IPS-15b (cell line): ENCODE measurements at regions not wholly inside any gene's neighbourhood (a gene's known extent, or its start where the extent isn't known, plus 50 kb on each side); places are given as distances from the start of the nearest gene placed in this dataset.

Source experiments
- H3K27me3 ChIP-seq: one replicate; pipeline ENCODE4 v1.6.1; 2013; ENCODE audit warnings: low read length; ENCODE audit not compliant: control insufficient read depth, insufficient read depth
- H3K36me3 ChIP-seq: one replicate; pipeline ENCODE4 v1.6.1; 2013; ENCODE audit warnings: low read length; ENCODE audit not compliant: control insufficient read depth, insufficient read depth
- H3K4me1 ChIP-seq: one replicate; pipeline ENCODE4 v1.6.1; 2013; ENCODE audit warnings: mild to moderate bottlenecking, low read length; ENCODE audit not compliant: control insufficient read depth, insufficient read depth
- H3K4me3 ChIP-seq: one replicate; pipeline ENCODE4 v1.5.1; 2013; ENCODE audit warnings: low read depth, low read length
- H3K9ac ChIP-seq: one replicate; pipeline ENCODE4 v1.6.1; 2013; ENCODE audit warnings: low read depth, mild to moderate bottlenecking, low read length
- H3K9me3 ChIP-seq: one replicate; pipeline ENCODE4 v1.6.1; 2013; ENCODE audit warnings: mild to moderate bottlenecking, low read length; ENCODE audit not compliant: control insufficient read depth, insufficient read depth

DNA sequence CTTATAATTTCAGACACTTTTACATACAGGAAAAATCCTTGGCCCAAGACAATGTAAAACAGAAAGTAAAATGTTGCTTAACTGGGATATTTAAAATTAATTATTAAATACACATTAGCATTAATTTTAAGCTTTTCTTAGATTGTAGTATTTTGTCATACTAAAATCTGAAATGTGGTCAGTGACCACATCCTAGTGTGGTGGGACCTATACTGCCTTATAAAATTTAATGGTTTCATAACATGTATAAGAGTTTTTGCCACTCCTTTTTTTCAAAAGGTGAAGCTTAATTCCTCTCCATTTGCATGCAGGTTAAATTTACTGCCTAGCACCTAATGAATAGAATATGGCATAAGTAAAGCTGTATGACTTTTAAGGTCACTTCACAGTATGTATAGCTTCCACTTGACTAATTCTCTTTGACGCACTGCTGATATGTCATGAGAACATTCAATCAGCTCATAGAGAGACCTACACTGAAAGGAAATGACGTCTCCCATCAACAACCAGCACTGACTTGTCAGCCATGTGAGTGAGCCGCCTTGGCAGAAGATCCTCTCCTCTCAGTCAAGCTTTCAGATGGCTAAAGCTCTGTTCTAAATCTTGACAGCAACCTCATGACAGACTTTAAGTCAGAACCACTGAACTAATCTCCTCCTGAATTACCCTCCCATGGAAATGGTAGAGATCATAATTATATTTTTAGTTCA is 847.8 kb downstream of the SI start:
- H3K4me3 ChIP-seq, result no peak overlapping the region
- H3K9me3 ChIP-seq, result no peaks in the 10 kb centered on the region
- no peaks in the 10 kb centered on the region for H3K36me3 ChIP-seq
- H3K27me3 ChIP-seq, result no peaks in the 10 kb centered on the region
- no peaks in the 10 kb centered on the region for H3K4me1 ChIP-seq
- H3K9ac ChIP-seq, result no peak overlapping the region

DNA sequence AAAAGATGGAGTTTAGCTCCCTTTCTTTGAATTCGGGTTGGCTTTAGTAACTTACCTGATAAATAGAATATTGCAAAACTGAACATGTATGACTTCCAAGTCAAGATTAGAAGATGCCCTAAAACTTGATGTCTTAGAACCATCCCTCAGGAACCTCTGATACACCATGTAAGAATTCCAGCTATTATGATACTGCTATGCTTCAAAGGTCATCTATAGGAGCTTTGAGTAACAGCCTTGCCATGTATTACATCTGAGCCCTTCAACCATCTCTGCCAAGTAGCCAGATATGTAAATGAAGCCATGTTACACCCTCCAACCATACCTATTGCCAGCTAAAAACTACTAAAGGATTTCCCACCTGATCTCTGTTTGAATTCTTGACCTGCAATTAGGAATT is 854.2 kb downstream of the SI start:
- Histone ChIP-seq H3K4me3 (no peak overlapping the region), H3K36me3 (no peaks in the 10 kb centered on the region)

GRCh38 chr3:164222197-164222596 is 856.1 kb downstream of the SI start:
- H3K36me3 ChIP-seq, result no peaks in the 10 kb centered on the region
- no peaks in the 10 kb centered on the region for H3K9me3 ChIP-seq
- no peak overlapping the region for H3K9ac ChIP-seq
- no peaks in the 10 kb centered on the region for H3K27me3 ChIP-seq
- no peak overlapping the region for H3K4me3 ChIP-seq
- H3K4me1 ChIP-seq, result no peaks in the 10 kb centered on the region

More for the DNA sequence above, 854.2 kb downstream of the SI start:
- no peaks in the 10 kb centered on the region for H3K27me3 ChIP-seq
- H3K9me3 ChIP-seq, result no peaks in the 10 kb centered on the region
- H3K9ac ChIP-seq, result no peak overlapping the region
- no peaks in the 10 kb centered on the region for H3K4me1 ChIP-seq

DNA sequence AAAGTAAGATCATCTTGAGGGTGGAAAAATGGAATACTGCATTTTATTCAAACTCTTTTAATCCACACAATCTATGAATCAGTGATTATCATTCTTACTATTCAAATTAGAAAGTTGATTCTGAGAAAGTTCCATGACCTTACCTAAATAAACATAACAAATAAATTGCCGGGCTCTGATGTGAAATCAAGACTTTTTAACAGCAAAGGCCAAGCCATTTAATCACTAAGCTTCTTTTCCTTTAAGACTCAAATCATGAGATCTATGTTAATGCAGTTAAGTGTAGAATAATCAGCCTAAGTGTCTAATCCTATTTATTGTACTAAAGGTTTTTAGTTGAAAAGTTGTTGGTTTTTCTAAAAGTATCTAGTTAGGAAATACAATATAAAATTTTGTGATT is 857.0 kb downstream of the SI start:
- Histone ChIP-seq H3K27me3 (no peaks in the 10 kb centered on the region), H3K36me3 (no peaks in the 10 kb centered on the region), H3K9ac (no peak overlapping the region), H3K4me1 (no peaks in the 10 kb centered on the region), H3K9me3 (no peaks in the 10 kb centered on the region), H3K4me3 (no peak overlapping the region)

DNA sequence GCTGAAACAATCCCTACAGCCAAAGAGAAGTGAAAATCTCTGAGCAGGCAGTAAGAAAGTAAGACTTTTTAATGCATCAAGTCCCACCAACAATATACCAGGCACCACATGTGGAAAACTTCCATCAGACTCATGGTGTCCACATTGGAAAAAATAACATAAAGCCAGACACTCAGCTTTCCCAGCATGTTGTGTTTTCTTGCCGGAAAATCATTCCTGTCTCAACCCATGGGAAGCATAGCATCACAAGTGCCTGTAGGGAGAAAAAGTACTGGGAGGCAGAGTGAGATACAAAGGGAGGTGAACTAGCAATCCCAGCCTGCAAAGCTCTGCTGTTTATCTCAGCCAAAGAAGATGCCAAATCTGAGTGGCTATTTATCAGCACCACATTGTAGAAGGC is 868.9 kb downstream of the SI start:
- Histone ChIP-seq H3K9me3 (no peaks in the 10 kb centered on the region), H3K4me1 (peaks cover 2% of the 10 kb centered on the region), H3K36me3 (no peaks in the 10 kb centered on the region), H3K27me3 (no peaks in the 10 kb centered on the region), H3K9ac (no peak overlapping the region), H3K4me3 (no peak overlapping the region)

- Histone ChIP-seq H3K9me3 (no peaks in the 10 kb centered on the region), H3K4me3 (no peak overlapping the region), H3K27me3 (no peaks in the 10 kb centered on the region), H3K36me3 (no peaks in the 10 kb centered on the region), H3K9ac (no peak overlapping the region), H3K4me1 (peaks cover 2% of the 10 kb centered on the region)
Measured at GRCh38 chr3:164208821-164209220, 869.5 kb downstream of the SI start.

GRCh38 chr3:164208048-164208447 is 870.2 kb downstream of the SI start:
- Histone ChIP-seq H3K36me3 (no peaks in the 10 kb centered on the region), H3K27me3 (no peaks in the 10 kb centered on the region), H3K4me3 (no peak overlapping the region), H3K4me1 (peaks cover 2% of the 10 kb centered on the region), H3K9me3 (no peaks in the 10 kb centered on the region), H3K9ac (no peak overlapping the region)

GRCh38 chr3:164200053-164200823 is 878.1 kb downstream of the SI start:
- Histone ChIP-seq H3K36me3 (no peaks in the 10 kb centered on the region), H3K4me1 (no peaks in the 10 kb centered on the region), H3K4me3 (no peak overlapping the region), H3K27me3 (no peaks in the 10 kb centered on the region), H3K9me3 (no peaks in the 10 kb centered on the region), H3K9ac (no peak overlapping the region)

DNA sequence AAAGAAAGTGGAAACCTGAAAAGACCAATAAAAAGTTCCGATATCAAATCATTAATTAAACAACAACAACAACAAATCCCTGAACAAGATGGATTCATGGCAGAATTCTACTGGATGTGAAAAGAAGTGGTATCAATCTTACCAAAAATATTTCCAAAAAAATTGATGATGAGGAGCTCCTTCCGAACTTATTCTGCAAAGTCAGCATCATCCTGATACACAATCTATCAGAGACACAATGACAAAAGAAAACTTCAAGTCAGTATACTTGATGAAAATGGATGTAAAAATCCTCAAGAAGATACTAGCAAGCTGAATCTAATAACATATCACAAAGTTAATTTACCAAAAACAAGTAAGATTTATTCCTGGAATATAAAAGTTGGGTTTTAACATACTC is 881.8 kb downstream of the SI start:
- Histone ChIP-seq H3K4me3 (no peak overlapping the region), H3K36me3 (no peaks in the 10 kb centered on the region), H3K27me3 (no peaks in the 10 kb centered on the region), H3K9ac (no peak overlapping the region), H3K9me3 (no peaks in the 10 kb centered on the region), H3K4me1 (no peaks in the 10 kb centered on the region)

DNA sequence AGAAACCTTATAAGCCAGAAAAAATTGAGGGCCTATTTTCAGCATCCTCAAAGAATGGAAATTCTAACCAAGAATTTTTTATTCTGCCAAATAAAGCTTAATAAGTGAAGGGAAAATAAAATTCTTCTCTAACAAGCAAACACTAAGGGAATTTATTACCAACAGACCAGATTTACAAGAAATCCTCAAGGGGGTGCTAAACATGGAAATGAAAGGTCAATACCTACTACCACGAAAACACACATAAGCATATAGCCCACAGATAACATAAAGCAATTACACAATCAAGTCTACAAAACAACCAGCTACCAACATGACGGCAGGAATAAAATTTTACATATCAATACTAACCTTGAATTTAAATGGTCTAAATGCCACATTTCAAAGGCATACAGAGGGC is 883.5 kb downstream of the SI start:
- H3K9me3 ChIP-seq, result no peaks in the 10 kb centered on the region
- H3K4me1 ChIP-seq, result no peaks in the 10 kb centered on the region
- no peaks in the 10 kb centered on the region for H3K36me3 ChIP-seq
- H3K4me3 ChIP-seq, result no peak overlapping the region
- H3K9ac ChIP-seq, result no peak overlapping the region
- no peaks in the 10 kb centered on the region for H3K27me3 ChIP-seq

GRCh38 chr3:164192974-164193373 is 885.3 kb downstream of the SI start:
- no peaks in the 10 kb centered on the region for H3K4me1 ChIP-seq

DNA sequence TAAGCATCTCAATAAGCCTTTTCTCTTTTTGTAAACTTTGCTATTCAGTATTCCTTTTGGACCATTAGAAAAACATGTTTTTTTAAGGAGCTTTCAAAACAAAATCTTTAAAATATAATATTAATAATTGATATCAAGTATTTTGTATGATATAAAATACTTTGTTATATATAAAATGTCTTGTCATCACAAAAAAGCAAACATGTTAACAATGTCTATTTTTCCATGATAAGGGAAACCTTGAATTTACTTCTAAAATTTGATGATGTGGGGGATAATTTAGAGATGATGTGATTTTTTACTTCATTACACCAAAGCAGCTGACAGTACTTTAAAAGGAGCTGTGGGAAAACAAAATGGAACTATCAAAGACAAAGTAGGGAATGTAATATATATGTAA is 887.7 kb downstream of the SI start:
- no peak overlapping the region for H3K4me3 ChIP-seq
- H3K9me3 ChIP-seq, result no peaks in the 10 kb centered on the region
- no peak overlapping the region for H3K9ac ChIP-seq
- H3K4me1 ChIP-seq, result no peaks in the 10 kb centered on the region
- no peaks in the 10 kb centered on the region for H3K36me3 ChIP-seq
- H3K27me3 ChIP-seq, result no peaks in the 10 kb centered on the region

More at GRCh38 chr3:164192974-164193373, 885.3 kb downstream of the SI start:
- H3K36me3 ChIP-seq, result no peaks in the 10 kb centered on the region
- H3K9me3 ChIP-seq, result no peaks in the 10 kb centered on the region
- H3K4me3 ChIP-seq, result no peak overlapping the region
- no peaks in the 10 kb centered on the region for H3K27me3 ChIP-seq
- H3K9ac ChIP-seq, result no peak overlapping the region
